ENCODE measurements at regions not wholly inside any gene's neighbourhood (a gene's known extent, or its start where the extent isn't known, plus 50 kb on each side); places are given as distances from the start of the nearest gene placed in this dataset.

- TF ChIP-seq EZH2 (IDR thresholded peaks at IDR 0.05; ENCODE audit: low read length, unreplicated experiment) (no peak), CTCF (conservative IDR thresholded peaks at IDR 0.05; ENCODE audit: low read depth, low read length) (no peak), EZH2phosphoT487 (IDR thresholded peaks at IDR 0.05; ENCODE audit: borderline replicate concordance, low read length) (no peak)
Observed at GRCh38 chr3:95442766-95443165, 1371.6 kb upstream of the EPHA6 start.

All from PC-3 (cell line).